Activated CD4-positive, alpha-beta T cell treated with anti-CD3 and anti-CD28 coated beads, Interleukin-2, Interleukin-6, amounts not matched to agents 100 ng/mL and 50 ng/mL, durations not matched to agents 16 hours and 8 hours (primary cell): ENCODE measurements at regions not wholly inside any gene's neighbourhood (a gene's known extent, or its start where the extent isn't known, plus 50 kb on each side); places are given as distances from the start of the nearest gene placed in this dataset.

Source experiments
- DNase-seq: peaks from one replicate; pipeline ENCODE4 v3.0.0-alpha.2; 2020

GRCh38 chr4:14831416-14831815 is 170.9 kb upstream of the CPEB2 start:
- no peak for DNase-seq

GRCh38 chr4:14833053-14833452 is 169.2 kb upstream of the CPEB2 start:
- DNase-seq: no peak

- no peak for DNase-seq
Observed at GRCh38 chr4:14834382-14834781, 167.9 kb upstream of the CPEB2 start.

GRCh38 chr4:14835288-14835687 is 167.0 kb upstream of the CPEB2 start:
- no peak for DNase-seq

GRCh38 chr4:14835708-14836425 is 166.4 kb upstream of the CPEB2 start:
- no peak for DNase-seq

- DNase-seq: no peak
Observed at GRCh38 chr4:14837860-14838259, 164.4 kb upstream of the CPEB2 start.

- no peak for DNase-seq
Observed at GRCh38 chr4:14841801-14842768, 160.2 kb upstream of the CPEB2 start.

- no peak for DNase-seq
Observed at GRCh38 chr4:14842964-14843630, 159.2 kb upstream of the CPEB2 start.

GRCh38 chr4:14844061-14844460 is 158.2 kb upstream of the CPEB2 start:
- DNase-seq: no peak

- DNase-seq: no peak
Observed at GRCh38 chr4:14848229-14848628, 154.1 kb upstream of the CPEB2 start.

- DNase-seq: peak; percentile 13
Observed at GRCh38 chr4:14850455-14851097, 151.7 kb upstream of the CPEB2 start.

GRCh38 chr4:14853176-14853943 is 148.9 kb upstream of the CPEB2 start:
- no peak for DNase-seq

- DNase-seq: no peak
Observed at GRCh38 chr4:14855719-14856061, 146.6 kb upstream of the CPEB2 start.

- DNase-seq: peak; percentile 87
Observed at GRCh38 chr4:14856062-14856933, 146.0 kb upstream of the CPEB2 start.

GRCh38 chr4:14856934-14857235 is 145.4 kb upstream of the CPEB2 start:
- no peak for DNase-seq

GRCh38 chr4:14857475-14857874 is 144.8 kb upstream of the CPEB2 start:
- DNase-seq: no peak

GRCh38 chr4:14857981-14858380 is 144.3 kb upstream of the CPEB2 start:
- DNase-seq: no peak

GRCh38 chr4:14862891-14863290 is 139.4 kb upstream of the CPEB2 start:
- DNase-seq: no peak

- no peak for DNase-seq
Observed at GRCh38 chr4:14863418-14864364, 138.6 kb upstream of the CPEB2 start.

- DNase-seq: no peak
Observed at GRCh38 chr4:14864365-14865030, 137.8 kb upstream of the CPEB2 start.
